ENCODE measurements at regions not wholly inside any gene's neighbourhood (a gene's known extent, or its start where the extent isn't known, plus 50 kb on each side); places are given as distances from the start of the nearest gene placed in this dataset.

- no peak for TF ChIP-seq CTCF (IDR thresholded peaks at IDR 0.05 in 8 of 11, conservative IDR thresholded peaks at IDR 0.05 in 3 of 11)
- TF ChIP-seq POLR2AphosphoS5 (IDR thresholded peaks at IDR 0.05) = no peak
- no peak for TF ChIP-seq POLR2A (IDR thresholded peaks at IDR 0.05)
- Histone ChIP-seq H3K4me3 (no peak overlapping the region), H3K9me3 (peaks cover 0 to 8% (median 0%) of the 10 kb centered on the region in 8 donors), H3K36me3 (no peaks in the 10 kb centered on the region), H3K27me3 (replicated peaks in 1 of 7) (no peaks in the 10 kb centered on the region), H3K27ac (no peak overlapping the region), H3K4me1 (no peaks in the 10 kb centered on the region)
- WGBS, 5 donors = 58 to 75% (median 66%) methylated on average over 2 of the region's 2 CpGs
- no peak for DNase-seq
- intact Hi-C loops (cut with DNase I; ENCODE audit: low total_unique reads) = no loop called here
Observed at GRCh38 chr21:19648391-19648790, 1244.8 kb upstream of the TMPRSS15 start.

DNA sequence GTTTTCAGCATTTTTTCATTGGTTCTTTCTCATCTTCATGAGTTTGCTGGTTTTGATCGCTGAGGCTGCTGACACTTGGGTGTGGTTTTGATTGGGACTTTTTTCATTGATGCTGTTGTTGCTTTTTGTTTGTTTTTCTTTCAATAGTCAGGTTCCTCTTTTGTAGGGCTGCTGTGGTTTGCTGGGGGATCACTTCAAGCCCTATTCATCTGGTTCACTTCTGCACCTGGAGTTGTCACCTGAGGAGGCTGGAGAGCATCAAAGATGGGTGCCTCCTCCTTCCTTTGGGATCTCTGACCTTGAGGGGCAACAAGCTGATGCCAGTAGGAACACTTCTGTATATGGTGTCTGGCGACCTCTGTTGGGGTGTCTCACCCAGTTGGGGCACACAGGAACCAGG is 1279.9 kb upstream of the TMPRSS15 start:
- TF ChIP-seq CTCF (IDR thresholded peaks at IDR 0.05 in 8 of 11, conservative IDR thresholded peaks at IDR 0.05 in 3 of 11) (no peak), POLR2A (IDR thresholded peaks at IDR 0.05) (no peak), POLR2AphosphoS5 (IDR thresholded peaks at IDR 0.05) (no peak)
- Histone ChIP-seq H3K4me3 (no peak overlapping the region), H3K9me3 (peaks cover 0 to 50% (median 24%) of the 10 kb centered on the region in 8 donors), H3K27ac (no peak overlapping the region), H3K27me3 (replicated peaks in 1 of 7) (no peaks in the 10 kb centered on the region), H3K36me3 (no peaks in the 10 kb centered on the region), H3K4me1 (no peaks in the 10 kb centered on the region)
- DNase-seq = no peak
- intact Hi-C loops (cut with DNase I; ENCODE audit: low total_unique reads) = no loop called here
- 62 to 91% (median 70%) methylated on average over 2 of the region's 2 CpGs for WGBS, 5 donors

GRCh38 chr21:19684328-19684727 is 1280.7 kb upstream of the TMPRSS15 start:
- TF ChIP-seq POLR2AphosphoS5 (IDR thresholded peaks at IDR 0.05) = no peak
- TF ChIP-seq POLR2A (IDR thresholded peaks at IDR 0.05) = no peak
- no peak for TF ChIP-seq CTCF (IDR thresholded peaks at IDR 0.05 in 8 of 11, conservative IDR thresholded peaks at IDR 0.05 in 3 of 11)
- no peaks in the 10 kb centered on the region for H3K27me3 ChIP-seq (replicated peaks in 1 of 7)
- H3K4me3 ChIP-seq = no peak overlapping the region
- peaks cover 0 to 49% (median 20%) of the 10 kb centered on the region in 8 donors for H3K9me3 ChIP-seq
- H3K36me3 ChIP-seq = no peaks in the 10 kb centered on the region
- no peak overlapping the region for H3K27ac ChIP-seq
- no peaks in the 10 kb centered on the region for H3K4me1 ChIP-seq
- no peak for DNase-seq
- intact Hi-C loops (cut with DNase I; ENCODE audit: low total_unique reads) = no loop called here
- WGBS, 5 donors = 57 to 87% (median 65%) methylated on average over 3 to 4 of the region's 4 CpGs

GRCh38 chr21:19692231-19692630 is 1288.6 kb upstream of the TMPRSS15 start:
- H3K36me3 ChIP-seq = no peaks in the 10 kb centered on the region
- no peak overlapping the region for H3K4me3 ChIP-seq
- no peak overlapping the region for H3K27ac ChIP-seq
- DNase-seq = no peak
- TF ChIP-seq POLR2AphosphoS5 (IDR thresholded peaks at IDR 0.05) (no peak), CTCF (IDR thresholded peaks at IDR 0.05 in 8 of 11, conservative IDR thresholded peaks at IDR 0.05 in 3 of 11) (no peak), POLR2A (IDR thresholded peaks at IDR 0.05) (no peak)
- intact Hi-C loops (cut with DNase I; ENCODE audit: low total_unique reads) = no loop called here
- H3K9me3 ChIP-seq = peaks cover 0 to 2% (median 0%) of the 10 kb centered on the region in 8 donors
- no peaks in the 10 kb centered on the region for H3K4me1 ChIP-seq
- no peaks in the 10 kb centered on the region for H3K27me3 ChIP-seq (replicated peaks in 1 of 7)
